ENCODE measurements at regions not wholly inside any gene's neighbourhood (a gene's known extent, or its start where the extent isn't known, plus 50 kb on each side); places are given as distances from the start of the nearest gene placed in this dataset.

- POLR2A ChIA-PET = no interaction called here
- no peaks in the 10 kb centered on the region for H3K36me3 ChIP-seq (ENCODE audit: control insufficient read depth in 2 of 2, insufficient read depth in 1 of 2, low read length in 2 of 2)
- no peaks in the 10 kb centered on the region for H3K4me1 ChIP-seq (ENCODE audit: control insufficient read depth, insufficient read depth, low read length)
- H3K9me3 ChIP-seq (ENCODE audit: control insufficient read depth, insufficient read depth, low read depth, low read length) = no peaks in the 10 kb centered on the region
- TF ChIP-seq ZXDB (tag by site-specific recombination; IDR thresholded peaks at IDR 0.05) (no peak), ZFP3 (tag by site-specific recombination; IDR thresholded peaks at IDR 0.05; ENCODE audit: low read depth) (no peak)
- no peak overlapping the region for H3K4me3 ChIP-seq (ENCODE audit: low read depth, low read length)
- CTCF ChIA-PET = no interaction called here
- H3K27ac ChIP-seq (ENCODE audit: extremely low read depth, low read depth, low read length) = no peak overlapping the region
These were observed 214.7 kb downstream of the KCNS3 start for GRCh38 chr2:18093196-18093595.

- TF ChIP-seq ZNF324 (tag by site-specific recombination; IDR thresholded peaks at IDR 0.05) = no peak
- Histone ChIP-seq H3K27ac (ENCODE audit: extremely low read depth, low read depth, low read length) (no peak overlapping the region), H3K4me1 (ENCODE audit: control insufficient read depth, insufficient read depth, low read length) (no peaks in the 10 kb centered on the region), H3K4me3 (ENCODE audit: low read depth, low read length) (no peak overlapping the region), H3K9me3 (ENCODE audit: control insufficient read depth, insufficient read depth, low read depth, low read length) (no peaks in the 10 kb centered on the region), H3K36me3 (ENCODE audit: control insufficient read depth in 2 of 2, insufficient read depth in 1 of 2, low read length in 2 of 2) (no peaks in the 10 kb centered on the region)
- POLR2A ChIA-PET = no interaction called here
- CTCF ChIA-PET = no interaction called here
These were observed 214.3 kb downstream of the KCNS3 start for GRCh38 chr2:18092760-18093159.

- no peaks in the 10 kb centered on the region for H3K9me3 ChIP-seq (ENCODE audit: control insufficient read depth, insufficient read depth, low read depth, low read length)
- H3K36me3 ChIP-seq (ENCODE audit: control insufficient read depth in 2 of 2, insufficient read depth in 1 of 2, low read length in 2 of 2) = no peaks in the 10 kb centered on the region
- H3K27ac ChIP-seq (ENCODE audit: extremely low read depth, low read depth, low read length) = no peak overlapping the region
- ChIA-PET CTCF (no interaction called here), POLR2A (no interaction called here)
- no peaks in the 10 kb centered on the region for H3K4me1 ChIP-seq (ENCODE audit: control insufficient read depth, insufficient read depth, low read length)
- no peak overlapping the region for H3K4me3 ChIP-seq (ENCODE audit: low read depth, low read length)
- TF ChIP-seq GLIS1 (tag by site-specific recombination; IDR thresholded peaks at IDR 0.05) (no peak), PRDM10 (tag by site-specific recombination; IDR thresholded peaks at IDR 0.05) (no peak), ZNF302 (tag by site-specific recombination; IDR thresholded peaks at IDR 0.05; ENCODE audit: low read depth) (no peak), ZNF132 (tag by site-specific recombination; IDR thresholded peaks at IDR 0.05; ENCODE audit: borderline replicate concordance) (no peak)
These were observed 207.1 kb downstream of the KCNS3 start for GRCh38 chr2:18085593-18085992.

GRCh38 chr2:18084376-18084775, 205.9 kb downstream of the KCNS3 start:
- Histone ChIP-seq H3K27ac (ENCODE audit: extremely low read depth, low read depth, low read length) (no peak overlapping the region), H3K9me3 (ENCODE audit: control insufficient read depth, insufficient read depth, low read depth, low read length) (no peaks in the 10 kb centered on the region), H3K4me1 (ENCODE audit: control insufficient read depth, insufficient read depth, low read length) (no peaks in the 10 kb centered on the region), H3K4me3 (ENCODE audit: low read depth, low read length) (no peak overlapping the region), H3K36me3 (ENCODE audit: control insufficient read depth in 2 of 2, insufficient read depth in 1 of 2, low read length in 2 of 2) (no peaks in the 10 kb centered on the region)
- TF ChIP-seq ZNF2 (tag by site-specific recombination; IDR thresholded peaks at IDR 0.05) = no peak
- TF ChIP-seq MZF1 (tag by site-specific recombination; IDR thresholded peaks at IDR 0.05; ENCODE audit: borderline replicate concordance) = no peak
- no peak for TF ChIP-seq EGR2 (tag by site-specific recombination; IDR thresholded peaks at IDR 0.05; ENCODE audit: low read depth)
- TF ChIP-seq ZNF843 (tag by site-specific recombination; IDR thresholded peaks at IDR 0.05) = no peak
- TF ChIP-seq ZNF473 (tag by site-specific recombination; IDR thresholded peaks at IDR 0.05) = no peak
- no peak for TF ChIP-seq HOXA7 (CRISPR knock-in tag; IDR thresholded peaks at IDR 0.05; ENCODE audit: borderline replicate concordance)
- TF ChIP-seq ZNF488 (tag by site-specific recombination; IDR thresholded peaks at IDR 0.05) = no peak
- no peak for TF ChIP-seq KLF16 (tag by site-specific recombination; IDR thresholded peaks at IDR 0.05)
- TF ChIP-seq ZNF23 (tag by site-specific recombination; IDR thresholded peaks at IDR 0.05; ENCODE audit: borderline replicate concordance) = no peak
- no peak for TF ChIP-seq ZSCAN30 (tag by site-specific recombination; IDR thresholded peaks at IDR 0.05)
- TF ChIP-seq ZNF19 (tag by site-specific recombination; IDR thresholded peaks at IDR 0.05; ENCODE audit: low read depth) = no peak
- no peak for TF ChIP-seq ZBTB48 (tag by site-specific recombination; IDR thresholded peaks at IDR 0.05)
- ChIA-PET CTCF (no interaction called here), POLR2A (no interaction called here)

Measured in HEK293 (cell line).